Lower lobe of right lung (tissue), 2 donors: ENCODE measurements at regions not wholly inside any gene's neighbourhood (a gene's known extent, or its start where the extent isn't known, plus 50 kb on each side); places are given as distances from the start of the nearest gene placed in this dataset.

Experiments
- ATAC-seq, 2 donors: fragments of 200-7000 bp; cut with Tn5 transposase; one replicate each; pipeline ENCODE4 v1.9.1; 2020 to 2022; ENCODE audit warnings: mild to moderate bottlenecking in 2 of 2, moderate library complexity in 2 of 2
- DNase-seq: peaks from one replicate; pipeline ENCODE4 v3.0.0-alpha.2; 2020
- H3K27ac ChIP-seq: fragments of 200-600 bp; one replicate; pipeline ENCODE4 v1.8.0; 2022
- H3K27me3 ChIP-seq: fragments of 200-600 bp; one replicate; pipeline ENCODE4 v1.8.0; 2022; ENCODE audit warnings: low read depth
- H3K36me3 ChIP-seq: fragments of 200-600 bp; one replicate; pipeline ENCODE4 v1.8.0; 2022; ENCODE audit warnings: mild to moderate bottlenecking
- H3K4me1 ChIP-seq: fragments of 200-600 bp; one replicate; pipeline ENCODE4 v1.8.0; 2022
- H3K4me3 ChIP-seq: fragments of 200-600 bp; one replicate; pipeline ENCODE4 v1.8.0; 2022; ENCODE audit warnings: mild to moderate bottlenecking
- H3K9me3 ChIP-seq: fragments of 200-600 bp; one replicate; pipeline ENCODE4 v1.8.0; 2022
- intact Hi-C: fragments of 100-400 bp; cut with DNase I; formaldehyde crosslinking; loops from one replicate; pipeline ENCODE4 v1.11.0; 2022
- TF ChIP-seq, protein P1 (sequence below): fragments of 200-600 bp; IDR thresholded peaks from one replicate; pipeline ENCODE4 v1.8.0; 2022; ENCODE audit warnings: antibody characterized with exemption, mild to moderate bottlenecking
- donor health status: DM: no; HTN: yes; CAD: no; lungs with severe emphysema.

- ATAC-seq (no peak), DNase-seq (no peak)
- H3K36me3 ChIP-seq: no peaks in the 10 kb centered on the region
- no peaks in the 10 kb centered on the region for H3K9me3 ChIP-seq
- H3K27ac ChIP-seq: no peak overlapping the region
- no peaks in the 10 kb centered on the region for H3K4me1 ChIP-seq
- H3K27me3 ChIP-seq: no peaks in the 10 kb centered on the region
- TF ChIP-seq, protein P1, sequence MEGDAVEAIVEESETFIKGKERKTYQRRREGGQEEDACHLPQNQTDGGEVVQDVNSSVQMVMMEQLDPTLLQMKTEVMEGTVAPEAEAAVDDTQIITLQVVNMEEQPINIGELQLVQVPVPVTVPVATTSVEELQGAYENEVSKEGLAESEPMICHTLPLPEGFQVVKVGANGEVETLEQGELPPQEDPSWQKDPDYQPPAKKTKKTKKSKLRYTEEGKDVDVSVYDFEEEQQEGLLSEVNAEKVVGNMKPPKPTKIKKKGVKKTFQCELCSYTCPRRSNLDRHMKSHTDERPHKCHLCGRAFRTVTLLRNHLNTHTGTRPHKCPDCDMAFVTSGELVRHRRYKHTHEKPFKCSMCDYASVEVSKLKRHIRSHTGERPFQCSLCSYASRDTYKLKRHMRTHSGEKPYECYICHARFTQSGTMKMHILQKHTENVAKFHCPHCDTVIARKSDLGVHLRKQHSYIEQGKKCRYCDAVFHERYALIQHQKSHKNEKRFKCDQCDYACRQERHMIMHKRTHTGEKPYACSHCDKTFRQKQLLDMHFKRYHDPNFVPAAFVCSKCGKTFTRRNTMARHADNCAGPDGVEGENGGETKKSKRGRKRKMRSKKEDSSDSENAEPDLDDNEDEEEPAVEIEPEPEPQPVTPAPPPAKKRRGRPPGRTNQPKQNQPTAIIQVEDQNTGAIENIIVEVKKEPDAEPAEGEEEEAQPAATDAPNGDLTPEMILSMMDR: no peak
- intact Hi-C loops: no loop called here
- no peak overlapping the region for H3K4me3 ChIP-seq
Observed at GRCh38 chr18:47422524-47422923, 171.1 kb upstream of the SKOR2 start.

DNA sequence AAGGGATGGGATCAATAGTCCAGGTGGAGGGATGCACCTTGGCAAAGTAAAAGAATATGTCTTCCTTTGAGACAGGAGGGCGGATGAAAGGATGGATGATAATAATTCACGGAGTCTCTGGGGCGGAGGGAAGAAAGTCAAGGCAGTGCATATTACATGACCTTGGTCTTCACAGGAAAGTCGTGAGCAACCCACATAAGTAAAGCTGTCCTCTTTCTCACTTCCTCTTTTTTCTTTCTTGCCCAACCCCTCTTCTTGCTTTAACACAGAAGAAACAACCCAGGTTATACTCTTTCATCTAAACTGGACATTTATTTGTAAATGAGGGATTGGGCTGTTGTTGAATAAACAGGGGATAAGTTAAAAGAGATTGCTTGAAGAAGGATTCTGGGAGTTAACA, 168.7 kb upstream of the SKOR2 start:
- H3K9me3 ChIP-seq: no peaks in the 10 kb centered on the region
- peaks cover 8% of the 10 kb centered on the region for H3K27me3 ChIP-seq
- no peak for ATAC-seq
- no peaks in the 10 kb centered on the region for H3K4me1 ChIP-seq
- H3K27ac ChIP-seq: no peak overlapping the region
- intact Hi-C loops: no loop called here
- no peaks in the 10 kb centered on the region for H3K36me3 ChIP-seq
- TF ChIP-seq, protein P1: no peak
- H3K4me3 ChIP-seq: no peak overlapping the region
- no peak for DNase-seq

GRCh38 chr18:47418746-47419145, 167.3 kb upstream of the SKOR2 start:
- Histone ChIP-seq H3K36me3 (no peaks in the 10 kb centered on the region), H3K27ac (no peak overlapping the region), H3K9me3 (no peaks in the 10 kb centered on the region), H3K4me1 (no peaks in the 10 kb centered on the region), H3K4me3 (no peak overlapping the region), H3K27me3 (peaks cover 8% of the 10 kb centered on the region)
- intact Hi-C loops: no loop called here
- DNase-seq: no peak
- TF ChIP-seq, protein P1: no peak
- no peak for ATAC-seq

GRCh38 chr18:47417807-47418206, 166.3 kb upstream of the SKOR2 start:
- DNase-seq (no peak), ATAC-seq (no peak)

DNA sequence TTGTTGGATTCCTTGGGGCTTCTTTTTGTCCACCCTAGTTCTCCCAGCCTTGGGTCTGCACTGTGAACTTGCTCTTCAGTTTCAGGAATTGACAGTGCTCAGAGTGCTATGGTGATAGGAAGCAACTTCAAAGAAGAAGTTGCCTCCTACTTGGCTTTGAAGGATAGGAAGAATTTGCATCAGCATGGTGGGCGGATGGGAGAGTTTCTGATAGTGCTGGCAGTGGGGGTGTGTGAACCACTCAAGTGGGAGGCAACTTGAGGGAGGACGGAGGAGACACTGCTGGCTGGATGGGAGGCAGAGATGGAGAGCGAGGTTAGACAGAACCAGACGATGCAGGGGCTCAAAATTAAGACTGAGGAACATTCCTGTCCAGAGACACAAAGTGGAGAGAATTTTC, 164.4 kb upstream of the SKOR2 start:
- intact Hi-C loops: no loop called here
- no peaks in the 10 kb centered on the region for H3K9me3 ChIP-seq
- TF ChIP-seq, protein P1: no peak
- H3K27me3 ChIP-seq: peaks cover 8% of the 10 kb centered on the region
- H3K4me1 ChIP-seq: no peaks in the 10 kb centered on the region
- ATAC-seq (no peak), DNase-seq (no peak)
- H3K36me3 ChIP-seq: no peaks in the 10 kb centered on the region
- no peak overlapping the region for H3K4me3 ChIP-seq
- no peak overlapping the region for H3K27ac ChIP-seq

More at GRCh38 chr18:47417807-47418206, 166.3 kb upstream of the SKOR2 start:
- Histone ChIP-seq H3K36me3 (no peaks in the 10 kb centered on the region), H3K4me1 (no peaks in the 10 kb centered on the region), H3K4me3 (no peak overlapping the region), H3K9me3 (no peaks in the 10 kb centered on the region), H3K27me3 (peaks cover 8% of the 10 kb centered on the region), H3K27ac (no peak overlapping the region)
- intact Hi-C loops: no loop called here
- TF ChIP-seq, protein P1: no peak

- peak in 1 of 2 donors; percentile 29 for ATAC-seq
- DNase-seq: no peak
Observed at GRCh38 chr18:47413327-47413726, 161.9 kb upstream of the SKOR2 start.

More at GRCh38 chr18:47413327-47413726, 161.9 kb upstream of the SKOR2 start:
- Histone ChIP-seq H3K36me3 (no peaks in the 10 kb centered on the region), H3K4me3 (no peak overlapping the region), H3K4me1 (no peaks in the 10 kb centered on the region), H3K9me3 (no peaks in the 10 kb centered on the region), H3K27ac (no peak overlapping the region), H3K27me3 (peaks cover 8% of the 10 kb centered on the region)
- TF ChIP-seq, protein P1: no peak
- intact Hi-C loops: no loop called here
